HG02885 (cell line): ENCODE measurements at regions not wholly inside any gene's neighbourhood (a gene's known extent, or its start where the extent isn't known, plus 50 kb on each side); places are given as distances from the start of the nearest gene placed in this dataset.
"Not testable (repeated sequence)": the region's sequence is repeated elsewhere in the genome, so short reads cannot be mapped to it uniquely, and the experiment has no call there.

Experiments
- ATAC-seq: cut with Tn5 transposase; IDR thresholded peaks from one replicate; pipeline ENCODE4 v1.9.1; 2021; ENCODE audit warnings: mild to moderate bottlenecking; ENCODE audit not compliant: unreplicated experiment, poor library complexity

DNA sequence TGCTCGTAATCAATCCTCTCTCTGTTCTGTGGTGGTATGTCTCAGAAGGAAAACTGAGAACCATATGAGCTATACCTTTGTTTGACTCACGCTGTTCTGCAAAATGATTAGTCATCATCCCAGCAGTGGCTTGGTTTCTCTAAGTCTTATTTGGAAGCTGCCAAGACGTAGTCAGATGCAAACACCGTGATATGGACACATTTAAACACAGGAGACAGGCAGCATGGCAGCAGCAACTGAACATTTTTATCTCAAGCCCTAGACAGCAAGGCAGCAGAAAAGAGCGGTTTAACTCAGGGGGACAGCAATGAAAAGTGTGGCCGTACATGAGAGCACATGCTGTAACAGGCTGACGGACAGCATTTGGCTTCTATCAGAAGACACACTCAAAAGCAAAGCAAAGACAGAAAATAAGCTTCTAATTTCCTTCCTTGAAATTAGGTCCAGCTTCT lies 1295.1 kb downstream of the EPHA7 start:
- ATAC-seq = no peak

DNA sequence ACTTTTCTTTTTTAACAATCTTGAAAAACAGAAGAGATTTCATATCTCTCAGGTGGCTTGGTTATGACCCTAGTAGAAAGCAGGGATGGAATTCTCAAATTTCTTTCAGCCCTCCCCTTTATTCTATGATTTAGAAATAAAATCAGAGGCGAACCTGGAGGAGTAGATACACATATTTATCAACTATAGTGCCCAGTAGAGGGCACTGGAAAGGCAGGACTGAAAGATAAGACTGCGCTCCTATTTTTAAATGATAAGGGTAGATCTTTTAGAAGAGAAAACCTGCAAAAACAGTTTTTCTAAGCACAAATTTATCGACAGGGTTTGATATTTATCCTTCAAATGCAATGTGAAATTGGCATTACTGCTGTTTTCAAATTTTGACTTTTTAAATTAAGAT lies 1296.6 kb downstream of the EPHA7 start:
- ATAC-seq = no peak

DNA sequence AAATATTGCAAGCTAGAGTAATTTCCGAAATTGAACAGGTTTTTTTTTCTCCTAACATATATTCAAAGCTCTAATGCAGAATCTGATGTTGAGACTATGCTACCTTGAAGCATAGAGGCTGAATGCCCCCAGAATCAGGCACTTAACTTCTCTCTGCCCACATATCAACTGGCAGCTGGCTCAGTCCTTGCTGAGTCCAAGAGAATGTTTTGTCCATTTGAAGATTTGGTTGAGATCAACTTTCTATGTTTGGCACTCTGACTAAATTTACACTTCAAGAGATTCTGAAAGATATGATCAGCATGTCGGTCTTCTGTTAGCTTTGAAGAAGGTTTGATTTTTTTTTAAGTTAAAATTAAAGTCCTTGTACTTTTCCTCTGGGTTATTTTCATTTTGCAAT lies 1298.1 kb downstream of the EPHA7 start:
- ATAC-seq = no peak

DNA sequence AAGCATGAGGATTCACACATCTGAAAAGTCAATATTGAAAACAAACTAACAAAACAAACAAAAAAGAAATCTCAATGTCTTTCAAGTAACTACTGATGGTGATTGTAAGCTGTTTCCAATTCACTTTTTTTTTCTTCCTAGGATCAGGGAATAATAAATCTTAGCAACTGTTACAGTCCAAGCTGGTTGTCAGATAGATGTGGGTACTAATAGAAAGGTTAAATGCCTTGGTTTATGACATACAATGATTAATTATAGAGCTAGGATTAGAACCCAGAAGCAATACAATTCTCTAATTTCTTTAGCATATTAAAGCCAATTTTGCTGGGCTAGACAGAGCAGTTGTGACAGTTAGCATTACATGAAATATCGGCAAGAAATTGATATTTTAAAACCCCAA lies 1301.6 kb downstream of the EPHA7 start:
- no peak for ATAC-seq

DNA sequence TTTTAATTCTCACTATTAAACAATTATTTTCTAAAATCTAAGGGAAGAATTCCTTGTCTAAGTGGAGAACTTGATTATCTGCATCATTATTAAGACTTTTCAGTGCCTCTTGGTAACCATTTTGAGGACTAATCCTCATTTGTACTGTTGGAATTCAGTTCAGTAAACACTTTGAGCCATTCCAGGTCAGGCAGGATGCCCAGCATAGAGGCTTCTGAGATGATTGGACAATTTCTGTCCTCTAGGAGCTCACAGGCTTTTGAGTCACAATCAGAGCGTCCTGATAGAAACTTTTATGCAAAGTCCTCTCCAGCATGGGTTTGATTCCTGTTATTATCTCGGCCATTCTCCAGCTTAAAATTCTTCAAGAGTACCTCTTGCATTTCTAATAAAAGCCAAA lies 1304.6 kb downstream of the EPHA7 start:
- ATAC-seq = no peak

DNA sequence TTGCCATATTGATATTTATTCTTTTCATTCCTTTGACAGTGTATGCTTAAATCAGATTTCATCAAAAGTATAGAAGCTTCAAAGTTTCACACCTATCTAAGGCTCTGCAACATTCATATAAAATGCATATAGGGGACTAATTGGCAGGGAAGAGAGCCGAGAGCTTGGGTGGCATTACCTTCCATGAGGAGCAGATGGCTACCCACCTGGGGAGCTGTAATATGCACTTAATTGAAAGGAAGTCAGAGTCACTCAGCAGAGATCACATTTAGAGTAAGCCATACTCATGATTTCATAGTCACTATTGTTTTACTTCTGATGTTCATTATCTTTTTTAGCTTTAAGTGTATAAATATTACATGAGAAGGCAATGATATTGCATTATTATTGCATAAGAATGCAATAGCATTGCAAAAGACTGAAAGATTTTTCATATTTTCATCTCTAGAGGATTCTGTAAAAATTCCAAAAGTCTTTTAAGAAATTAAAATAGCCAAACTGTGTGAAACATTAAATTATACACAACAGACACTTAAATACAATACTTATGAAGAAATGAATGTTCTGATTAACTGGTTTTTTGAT lies 1305.2 kb downstream of the EPHA7 start:
- ATAC-seq = no peak

DNA sequence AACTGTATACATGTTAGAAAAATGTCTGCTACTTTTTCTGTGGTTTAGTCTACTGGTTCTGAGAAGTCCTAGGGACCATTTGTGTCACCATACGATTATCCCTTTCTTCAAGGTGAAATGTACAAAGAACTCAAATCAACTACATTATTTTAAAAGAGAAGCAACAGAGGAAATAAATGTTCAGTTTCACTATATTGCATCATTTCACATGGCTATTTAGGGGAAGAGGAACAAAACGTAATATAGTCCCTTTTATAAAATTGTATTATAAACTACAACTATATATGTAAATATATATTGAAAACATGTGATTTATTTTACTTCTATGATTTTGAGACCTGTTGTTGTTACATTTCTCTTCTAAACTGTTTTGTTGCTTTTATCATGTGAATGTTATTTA lies 1308.0 kb downstream of the EPHA7 start:
- no peak for ATAC-seq

DNA sequence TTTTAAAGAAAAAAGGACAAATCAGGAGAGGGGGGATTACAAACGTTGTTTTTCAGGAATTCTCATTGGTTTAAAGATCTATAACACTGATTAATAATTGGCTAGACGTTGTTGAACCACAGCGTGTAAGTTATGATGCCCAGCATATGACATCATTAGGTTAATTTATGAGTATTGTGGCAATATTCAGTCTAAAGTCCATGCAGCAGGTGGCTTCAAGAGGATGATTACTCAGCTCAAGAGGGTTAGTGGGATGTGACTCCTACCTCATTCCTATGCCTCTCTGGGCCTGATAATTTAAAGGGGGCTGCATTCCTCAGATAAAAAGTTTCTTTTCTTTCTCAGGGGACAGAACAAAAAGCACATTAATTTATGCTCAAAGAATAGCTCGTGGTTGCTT lies 1309.0 kb downstream of the EPHA7 start:
- no peak for ATAC-seq

DNA sequence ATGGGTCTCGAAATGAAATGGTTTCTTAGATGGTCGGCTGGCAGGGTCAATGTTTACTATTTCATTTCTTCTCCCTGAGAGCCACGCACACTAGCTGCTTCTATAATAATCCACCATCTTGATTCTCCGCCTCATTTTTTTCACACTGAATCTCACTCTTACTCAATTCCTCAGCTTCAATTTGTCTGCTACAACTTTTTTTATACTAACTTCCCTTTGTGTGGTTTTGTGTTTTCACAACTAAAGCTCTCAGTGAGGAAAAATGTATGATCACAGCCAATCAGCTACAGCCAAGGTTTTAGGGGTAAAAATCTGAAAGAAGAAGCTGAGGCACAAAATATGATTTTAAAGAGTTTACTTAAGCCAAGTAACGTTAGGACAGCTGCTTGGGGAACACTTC lies 1309.4 kb downstream of the EPHA7 start:
- no peak for ATAC-seq

DNA sequence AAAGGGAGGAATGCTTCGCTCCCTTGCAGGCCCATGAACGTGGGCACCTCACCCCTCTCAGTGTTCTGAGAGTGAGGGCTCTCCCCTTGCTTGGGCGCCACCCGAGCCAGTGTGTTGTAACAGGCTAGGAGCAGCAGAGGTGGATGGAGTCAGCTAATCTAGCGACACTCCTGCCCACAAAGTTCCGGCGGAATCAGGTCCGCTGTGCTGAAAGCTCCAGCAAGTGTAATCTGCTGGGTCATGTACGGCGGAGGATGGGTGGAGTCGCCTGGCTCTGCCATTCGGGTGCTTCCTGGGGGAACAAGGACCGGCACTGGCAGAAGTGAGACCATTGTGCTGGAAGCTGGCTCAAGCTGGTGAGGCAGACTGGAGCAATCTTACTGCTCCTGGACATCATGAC lies 1310.1 kb downstream of the EPHA7 start:
- no peak for ATAC-seq

DNA sequence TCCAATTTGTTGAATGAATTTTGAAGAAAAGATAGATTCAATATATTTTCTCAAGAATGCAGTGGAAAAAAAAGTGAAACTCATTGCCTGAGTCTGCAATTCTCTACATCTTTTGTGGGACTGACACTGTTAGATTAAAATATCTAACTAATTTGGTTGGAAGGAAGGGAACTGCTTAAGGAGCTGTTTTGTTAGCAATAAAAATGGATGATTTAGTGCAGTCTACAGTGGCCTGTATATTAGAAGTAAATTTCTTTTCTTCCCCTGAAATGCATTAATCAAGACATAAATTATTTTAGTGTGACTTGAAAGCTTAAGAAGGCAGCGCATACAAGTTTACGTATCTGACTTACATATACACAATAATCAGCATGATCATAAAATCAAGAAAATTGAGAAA lies 1332.6 kb downstream of the EPHA7 start:
- no peak for ATAC-seq

DNA sequence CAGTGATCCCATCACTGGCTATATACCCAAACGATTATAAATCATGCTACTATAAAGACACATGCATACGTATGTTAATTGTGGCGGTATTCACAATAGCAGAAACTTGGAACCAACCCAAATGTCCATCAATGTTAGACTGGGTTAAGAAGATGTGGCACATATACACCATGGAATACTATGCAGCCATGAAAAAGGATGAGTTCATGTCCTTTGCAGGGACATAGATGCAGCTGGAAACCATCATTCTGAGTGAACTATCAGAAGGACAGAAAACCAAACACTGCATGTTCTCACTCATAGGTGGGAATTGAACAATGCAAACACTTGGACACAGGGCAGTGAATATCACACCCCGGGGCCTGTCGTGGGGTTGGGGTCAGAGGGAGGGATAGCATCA lies 1335.4 kb downstream of the EPHA7 start:
- ATAC-seq = not testable (repeated sequence)

DNA sequence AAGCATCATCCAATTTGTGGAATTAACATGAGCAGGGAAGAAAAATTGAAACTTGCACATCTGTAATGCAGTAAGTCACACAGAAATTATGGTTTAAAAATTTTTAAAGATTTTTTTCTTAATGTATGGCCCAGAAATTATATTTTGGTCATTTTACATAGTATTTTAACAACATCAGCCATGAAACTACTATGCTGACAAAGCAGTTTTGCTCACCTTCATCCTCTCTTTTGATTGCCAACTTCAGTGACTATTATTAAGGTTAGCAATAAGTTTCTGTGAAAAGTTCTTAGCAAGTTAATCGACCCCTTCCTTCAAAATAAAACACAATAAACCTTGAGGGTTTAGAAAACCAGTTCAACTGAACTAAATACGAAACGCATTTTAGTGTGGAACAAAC lies 1347.0 kb downstream of the EPHA7 start:
- no peak for ATAC-seq

DNA sequence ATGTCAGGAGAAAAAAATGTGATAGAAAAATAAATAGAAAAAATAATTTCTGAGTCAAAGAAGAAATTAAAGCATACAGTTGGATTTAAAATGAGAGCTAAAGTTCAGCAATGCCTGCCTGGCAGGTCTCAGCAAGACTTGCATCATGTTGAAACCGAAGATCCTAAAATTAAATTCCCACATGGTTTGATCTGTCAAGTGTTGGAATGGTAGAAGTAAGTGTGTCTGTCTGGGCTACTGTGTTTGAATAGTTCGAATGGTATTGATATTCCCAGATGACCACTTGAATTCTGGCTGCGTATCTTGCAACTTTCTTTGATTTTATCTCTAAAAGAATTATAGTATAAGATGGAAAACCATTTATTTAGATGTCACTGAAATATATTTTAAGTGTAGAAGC lies 1349.6 kb downstream of the EPHA7 start:
- ATAC-seq = no peak

DNA sequence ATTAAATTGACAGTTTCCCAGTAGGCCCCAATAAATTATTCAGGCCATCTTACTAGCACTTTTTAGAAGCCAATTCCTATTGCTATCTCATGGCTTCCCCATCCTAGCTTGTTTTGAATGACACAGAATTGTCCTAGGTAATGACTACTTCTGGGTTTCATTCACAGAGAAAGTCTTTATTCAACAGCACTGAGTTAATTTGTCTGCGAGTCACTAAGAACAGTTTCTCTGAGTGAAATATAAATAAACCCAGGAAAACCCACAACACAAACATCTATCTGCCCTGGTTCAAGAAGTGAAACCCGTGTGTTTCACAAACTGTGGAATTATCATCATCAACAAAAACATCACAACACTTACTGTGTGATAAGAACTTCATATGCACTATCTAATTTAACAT lies 1366.8 kb downstream of the EPHA7 start:
- ATAC-seq = no peak

DNA sequence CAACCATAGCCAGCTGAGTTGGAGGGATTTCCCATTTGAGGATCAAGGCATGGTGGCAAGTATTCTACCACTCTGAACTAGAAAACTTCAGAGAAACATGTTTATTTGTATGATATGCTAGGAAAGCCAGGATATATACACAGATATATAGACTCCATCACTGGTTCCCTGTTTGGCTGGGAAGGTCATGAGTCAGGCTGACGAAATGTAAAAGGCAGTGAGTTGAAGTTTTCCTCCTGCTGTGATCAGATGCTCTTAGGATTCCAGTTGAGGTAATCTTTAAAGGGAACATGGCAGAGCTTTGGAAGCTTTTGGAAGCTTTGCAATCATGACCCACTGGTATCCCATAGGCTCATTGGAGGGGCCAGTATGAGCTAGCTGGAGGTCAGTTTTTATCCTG lies 1369.1 kb downstream of the EPHA7 start:
- ATAC-seq = no peak

DNA sequence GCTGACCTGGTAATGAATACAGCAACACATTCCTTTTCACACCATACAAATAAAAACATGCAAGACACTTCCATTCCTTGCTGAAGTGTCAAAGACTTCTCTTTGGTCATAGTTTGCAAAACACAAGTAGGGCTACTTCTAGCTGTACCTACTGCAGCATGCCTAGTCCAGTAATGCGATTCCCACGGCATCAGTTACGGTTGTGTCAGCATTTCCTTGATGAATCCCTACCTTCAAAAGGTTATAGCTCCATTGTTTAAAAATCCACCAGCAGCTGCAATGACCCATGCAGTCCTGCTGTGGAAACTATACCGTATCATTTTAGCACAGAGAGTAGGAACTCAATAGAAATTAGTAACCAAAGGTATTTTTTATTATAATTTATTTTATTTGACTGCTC lies 1371.5 kb downstream of the EPHA7 start:
- no peak for ATAC-seq

DNA sequence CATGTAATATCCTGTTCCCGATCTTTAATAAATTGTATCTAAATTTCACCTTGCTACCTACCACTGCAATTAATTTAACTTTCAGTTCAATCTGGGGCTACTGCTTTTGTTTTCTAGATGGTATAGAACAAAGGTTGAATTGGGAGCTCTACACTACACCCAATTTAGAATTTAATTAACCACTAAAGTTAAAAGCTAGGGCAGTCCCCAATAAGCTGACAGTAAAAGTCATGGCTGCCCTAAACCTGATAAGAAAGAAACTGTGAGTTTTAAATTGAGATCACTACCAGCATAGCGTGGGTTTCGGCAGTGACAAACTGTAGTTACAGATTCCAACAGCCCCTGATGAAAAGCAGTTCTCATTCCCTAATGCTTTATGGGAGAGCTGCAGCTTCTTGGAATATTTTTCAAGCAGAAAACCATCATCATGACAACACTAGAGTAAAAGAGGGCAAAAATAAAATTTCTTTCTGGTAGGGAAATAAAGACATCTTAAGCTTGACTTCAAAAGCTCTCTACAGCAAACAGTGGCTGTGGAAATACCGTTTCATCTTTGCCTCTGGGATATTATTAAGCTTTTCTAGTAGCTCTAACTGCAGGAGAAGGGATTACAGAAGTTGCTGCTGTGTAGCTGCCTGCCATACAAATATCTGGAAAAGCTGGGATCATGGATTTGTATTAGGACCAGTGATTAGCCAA lies 1372.1 kb downstream of the EPHA7 start:
- no peak for ATAC-seq

DNA sequence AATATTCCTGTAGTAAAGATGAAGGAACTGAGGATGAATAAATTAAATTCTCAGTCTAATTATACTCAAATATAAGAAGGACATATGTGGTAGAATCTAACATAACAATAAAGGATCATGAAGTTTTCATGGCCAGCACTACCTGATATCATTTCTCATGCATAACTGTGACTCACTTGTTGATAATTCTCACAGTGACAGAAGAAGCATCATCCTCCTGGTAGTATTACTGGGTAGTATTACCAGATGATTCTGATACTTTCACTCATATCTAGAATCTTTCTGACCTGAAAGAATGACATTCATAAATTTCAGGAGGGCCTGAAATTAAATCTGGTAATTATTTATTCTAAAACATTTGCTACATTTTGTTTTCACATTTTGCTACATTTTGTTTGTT lies 1375.0 kb downstream of the EPHA7 start:
- ATAC-seq = no peak

DNA sequence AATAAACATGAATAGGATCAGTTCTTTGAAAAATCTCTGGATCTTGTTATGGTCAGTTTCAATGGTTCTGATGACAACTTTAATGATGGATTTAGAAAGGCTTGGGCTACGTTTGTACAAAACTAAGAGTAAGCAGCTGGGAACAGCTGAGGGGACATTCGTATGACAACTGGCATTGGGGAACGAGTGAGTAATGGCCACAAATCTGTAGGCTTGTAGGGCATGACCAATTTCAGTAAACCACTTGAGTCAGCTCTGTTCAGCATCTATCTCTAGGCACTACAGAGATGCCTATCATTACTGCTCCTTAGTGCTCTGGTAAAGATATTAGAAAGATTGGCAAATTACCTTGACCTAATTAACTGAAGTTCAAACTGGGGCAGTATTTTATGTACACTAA lies 1375.6 kb downstream of the EPHA7 start:
- ATAC-seq = no peak

DNA sequence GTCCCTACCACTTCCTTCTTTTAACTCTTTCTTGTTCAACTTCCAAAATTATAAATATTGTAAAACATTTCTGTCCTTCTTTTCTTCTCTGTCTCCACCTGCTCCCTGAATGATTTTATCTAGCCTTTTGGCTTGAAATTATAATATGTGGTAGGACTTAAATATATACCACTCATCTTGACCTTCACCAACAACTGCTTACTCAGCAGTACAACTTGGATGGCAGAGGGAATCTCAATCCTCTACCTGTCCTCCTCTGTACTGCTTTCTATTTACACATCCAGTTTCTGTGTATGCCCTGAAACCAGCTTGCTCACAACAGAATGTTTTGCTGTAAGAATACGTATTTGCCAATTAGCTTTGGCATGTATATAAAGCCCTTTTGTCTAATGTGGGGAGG lies 1392.5 kb downstream of the EPHA7 start:
- ATAC-seq = no peak

DNA sequence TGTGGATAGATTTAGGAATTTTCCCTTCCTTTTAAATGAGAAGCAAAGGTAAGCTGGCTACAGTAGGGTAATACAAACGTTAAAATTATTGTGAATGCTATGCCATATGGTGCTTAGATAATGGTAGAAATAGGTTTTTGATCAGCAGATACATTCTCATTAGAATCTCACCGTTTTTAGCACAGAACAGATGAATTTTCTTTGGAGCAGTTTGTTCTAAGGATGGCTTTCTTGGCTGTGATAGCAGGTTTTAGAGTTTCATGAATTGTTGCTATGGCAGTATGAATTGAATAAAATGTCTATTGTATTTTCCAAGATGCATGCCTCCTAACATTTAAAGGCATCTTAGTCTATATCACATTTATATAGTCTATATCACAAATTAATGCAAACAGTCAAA lies 1394.5 kb downstream of the EPHA7 start:
- no peak for ATAC-seq
